SK-N-SH (cell line): ENCODE measurements at regions not wholly inside any gene's neighbourhood (a gene's known extent, or its start where the extent isn't known, plus 50 kb on each side); places are given as distances from the start of the nearest gene placed in this dataset.

Experiments
- MXI1 ChIP-seq: IDR thresholded peaks from 2 replicates; pipeline ENCODE4 v1.6.1; 2012; ENCODE audit warnings: mild to moderate bottlenecking, low read depth, low read length, improper control_type of control experiment
- NRF1 ChIP-seq: IDR thresholded peaks from 2 replicates; pipeline ENCODE4 v1.6.1; 2012; ENCODE audit warnings: low read depth, mild to moderate bottlenecking, low read length
- RAD21 ChIP-seq: IDR thresholded peaks from 2 replicates; pipeline ENCODE4 v1.6.1; 2012; ENCODE audit warnings: mild to moderate bottlenecking, low read length
- SMC3 ChIP-seq: IDR thresholded peaks from 2 replicates; pipeline ENCODE4 v1.6.1; 2012; ENCODE audit warnings: low read depth, low read length, improper control_type of control experiment
- TAF1 ChIP-seq: IDR thresholded peaks from 2 replicates; pipeline ENCODE4 v1.6.1; 2012; ENCODE audit warnings: low read depth, mild to moderate bottlenecking, low read length, moderate library complexity, borderline replicate concordance
- TF ChIP-seq, protein P1 (sequence below): fragments of 200-600 bp; sonication (generic); IDR thresholded peaks from 2 replicates; pipeline ENCODE4 v1.6.1; 2017; ENCODE audit warnings: antibody characterized with exemption, mild to moderate bottlenecking, moderate library complexity
- TF ChIP-seq, protein P2 (sequence below): fragments of 150-350 bp; IDR thresholded peaks from 2 replicates; pipeline ENCODE4 v1.6.1; 2016; ENCODE audit warnings: mild to moderate bottlenecking, low read depth, low read length
- TF ChIP-seq, protein P3 (sequence below): IDR thresholded peaks from 2 replicates; pipeline ENCODE4; 2012
- TF ChIP-seq, protein P4 (sequence below): fragments of 150-350 bp; IDR thresholded peaks from 2 replicates; pipeline ENCODE4 v1.6.1; 2017; ENCODE audit warnings: antibody characterized with exemption, low read length, low read depth, borderline replicate concordance

DNA sequence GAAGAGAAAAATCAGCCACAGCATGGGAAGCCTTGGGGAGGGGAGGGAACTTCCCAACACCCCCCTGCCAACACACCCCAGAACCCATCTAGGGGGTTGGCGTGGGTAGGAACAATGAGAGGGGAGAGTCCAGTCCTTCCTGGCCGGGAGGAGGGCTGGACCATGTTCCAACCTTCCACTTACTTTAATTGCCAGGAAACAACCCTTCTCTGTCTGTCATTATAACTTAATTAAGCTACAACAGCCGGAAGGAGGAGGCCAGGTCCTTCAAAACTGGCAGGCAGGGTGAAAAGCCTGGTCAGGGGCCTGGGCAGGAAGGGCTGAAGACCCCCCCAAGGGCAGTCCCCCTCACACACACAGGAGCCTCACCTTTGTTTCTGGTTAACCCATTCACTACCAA is 447.0 kb downstream of the SOX9 start:
- TF ChIP-seq TAF1, result no peak
- no peak for TF ChIP-seq MXI1
- TF ChIP-seq, protein P1, sequence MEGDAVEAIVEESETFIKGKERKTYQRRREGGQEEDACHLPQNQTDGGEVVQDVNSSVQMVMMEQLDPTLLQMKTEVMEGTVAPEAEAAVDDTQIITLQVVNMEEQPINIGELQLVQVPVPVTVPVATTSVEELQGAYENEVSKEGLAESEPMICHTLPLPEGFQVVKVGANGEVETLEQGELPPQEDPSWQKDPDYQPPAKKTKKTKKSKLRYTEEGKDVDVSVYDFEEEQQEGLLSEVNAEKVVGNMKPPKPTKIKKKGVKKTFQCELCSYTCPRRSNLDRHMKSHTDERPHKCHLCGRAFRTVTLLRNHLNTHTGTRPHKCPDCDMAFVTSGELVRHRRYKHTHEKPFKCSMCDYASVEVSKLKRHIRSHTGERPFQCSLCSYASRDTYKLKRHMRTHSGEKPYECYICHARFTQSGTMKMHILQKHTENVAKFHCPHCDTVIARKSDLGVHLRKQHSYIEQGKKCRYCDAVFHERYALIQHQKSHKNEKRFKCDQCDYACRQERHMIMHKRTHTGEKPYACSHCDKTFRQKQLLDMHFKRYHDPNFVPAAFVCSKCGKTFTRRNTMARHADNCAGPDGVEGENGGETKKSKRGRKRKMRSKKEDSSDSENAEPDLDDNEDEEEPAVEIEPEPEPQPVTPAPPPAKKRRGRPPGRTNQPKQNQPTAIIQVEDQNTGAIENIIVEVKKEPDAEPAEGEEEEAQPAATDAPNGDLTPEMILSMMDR, result no peak
- TF ChIP-seq RAD21, result no peak
- no peak for TF ChIP-seq SMC3
- TF ChIP-seq, protein P2, sequence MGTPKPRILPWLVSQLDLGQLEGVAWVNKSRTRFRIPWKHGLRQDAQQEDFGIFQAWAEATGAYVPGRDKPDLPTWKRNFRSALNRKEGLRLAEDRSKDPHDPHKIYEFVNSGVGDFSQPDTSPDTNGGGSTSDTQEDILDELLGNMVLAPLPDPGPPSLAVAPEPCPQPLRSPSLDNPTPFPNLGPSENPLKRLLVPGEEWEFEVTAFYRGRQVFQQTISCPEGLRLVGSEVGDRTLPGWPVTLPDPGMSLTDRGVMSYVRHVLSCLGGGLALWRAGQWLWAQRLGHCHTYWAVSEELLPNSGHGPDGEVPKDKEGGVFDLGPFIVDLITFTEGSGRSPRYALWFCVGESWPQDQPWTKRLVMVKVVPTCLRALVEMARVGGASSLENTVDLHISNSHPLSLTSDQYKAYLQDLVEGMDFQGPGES, result no peak
- TF ChIP-seq, protein P3, sequence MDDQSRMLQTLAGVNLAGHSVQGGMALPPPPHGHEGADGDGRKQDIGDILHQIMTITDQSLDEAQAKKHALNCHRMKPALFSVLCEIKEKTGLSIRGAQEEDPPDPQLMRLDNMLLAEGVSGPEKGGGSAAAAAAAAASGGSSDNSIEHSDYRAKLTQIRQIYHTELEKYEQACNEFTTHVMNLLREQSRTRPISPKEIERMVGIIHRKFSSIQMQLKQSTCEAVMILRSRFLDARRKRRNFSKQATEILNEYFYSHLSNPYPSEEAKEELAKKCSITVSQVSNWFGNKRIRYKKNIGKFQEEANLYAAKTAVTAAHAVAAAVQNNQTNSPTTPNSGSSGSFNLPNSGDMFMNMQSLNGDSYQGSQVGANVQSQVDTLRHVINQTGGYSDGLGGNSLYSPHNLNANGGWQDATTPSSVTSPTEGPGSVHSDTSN, result no peak
- TF ChIP-seq, protein P4, sequence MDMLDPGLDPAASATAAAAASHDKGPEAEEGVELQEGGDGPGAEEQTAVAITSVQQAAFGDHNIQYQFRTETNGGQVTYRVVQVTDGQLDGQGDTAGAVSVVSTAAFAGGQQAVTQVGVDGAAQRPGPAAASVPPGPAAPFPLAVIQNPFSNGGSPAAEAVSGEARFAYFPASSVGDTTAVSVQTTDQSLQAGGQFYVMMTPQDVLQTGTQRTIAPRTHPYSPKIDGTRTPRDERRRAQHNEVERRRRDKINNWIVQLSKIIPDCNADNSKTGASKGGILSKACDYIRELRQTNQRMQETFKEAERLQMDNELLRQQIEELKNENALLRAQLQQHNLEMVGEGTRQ, result no peak
- no peak for TF ChIP-seq NRF1
